Spleen (tissue), 7 donors: ENCODE measurements at regions not wholly inside any gene's neighbourhood (a gene's known extent, or its start where the extent isn't known, plus 50 kb on each side); places are given as distances from the start of the nearest gene placed in this dataset.

ENCODE experiments used
- POLR2A ChIP-seq, 3 donors: fragments of 450-650 bp; IDR thresholded peaks; one replicate each; pipeline ENCODE4 v1.5.1; 2017; ENCODE audit warnings: antibody characterized with exemption in 3 of 3, mild to moderate bottlenecking in 1 of 3
- TF ChIP-seq, protein P1 (sequence below), 11 experiments: fragments of 200-600 bp in 7 of 11; fragments of 450-650 bp in 4 of 11; sonication (generic) in 4 of 11; IDR thresholded peaks in 8 of 11; conservative IDR thresholded peaks in 3 of 11; 1 replicate in 7 of 11; 2 replicates in 4 of 11; pipeline versions ENCODE4 v1.4.0 to v1.8.0; 2016 to 2021; ENCODE audit warnings: antibody characterized with exemption in 11 of 11, inconsistent platforms in 4 of 11, mild to moderate bottlenecking in 1 of 11
- donor health status: DM: no; HTN: no; CAD: no; lungs with moderate emphysema.
- donor health status: DM: no; HTN: no; CAD: no.
- donor health status: DM: no; HTN: no; CAD: no.

- TF ChIP-seq, protein P1, sequence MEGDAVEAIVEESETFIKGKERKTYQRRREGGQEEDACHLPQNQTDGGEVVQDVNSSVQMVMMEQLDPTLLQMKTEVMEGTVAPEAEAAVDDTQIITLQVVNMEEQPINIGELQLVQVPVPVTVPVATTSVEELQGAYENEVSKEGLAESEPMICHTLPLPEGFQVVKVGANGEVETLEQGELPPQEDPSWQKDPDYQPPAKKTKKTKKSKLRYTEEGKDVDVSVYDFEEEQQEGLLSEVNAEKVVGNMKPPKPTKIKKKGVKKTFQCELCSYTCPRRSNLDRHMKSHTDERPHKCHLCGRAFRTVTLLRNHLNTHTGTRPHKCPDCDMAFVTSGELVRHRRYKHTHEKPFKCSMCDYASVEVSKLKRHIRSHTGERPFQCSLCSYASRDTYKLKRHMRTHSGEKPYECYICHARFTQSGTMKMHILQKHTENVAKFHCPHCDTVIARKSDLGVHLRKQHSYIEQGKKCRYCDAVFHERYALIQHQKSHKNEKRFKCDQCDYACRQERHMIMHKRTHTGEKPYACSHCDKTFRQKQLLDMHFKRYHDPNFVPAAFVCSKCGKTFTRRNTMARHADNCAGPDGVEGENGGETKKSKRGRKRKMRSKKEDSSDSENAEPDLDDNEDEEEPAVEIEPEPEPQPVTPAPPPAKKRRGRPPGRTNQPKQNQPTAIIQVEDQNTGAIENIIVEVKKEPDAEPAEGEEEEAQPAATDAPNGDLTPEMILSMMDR (IDR thresholded peaks at IDR 0.05 in 8 of 11, conservative IDR thresholded peaks at IDR 0.05 in 3 of 11), result no peak
- no peak for TF ChIP-seq POLR2A (IDR thresholded peaks at IDR 0.05)
Measured at GRCh38 chr1:199122085-199122484, 483.2 kb downstream of the PTPRC start.
